ENCODE measurements at regions not wholly inside any gene's neighbourhood (a gene's known extent, or its start where the extent isn't known, plus 50 kb on each side); places are given as distances from the start of the nearest gene placed in this dataset. TPM values are rescaled to one million over a fixed set of nuclear protein-coding genes. Genes with fewer than 3 reads are reported as not detected.
"Not testable (repeated sequence)": the region's sequence is repeated elsewhere in the genome, so short reads cannot be mapped to it uniquely, and the experiment has no call there.

DNA sequence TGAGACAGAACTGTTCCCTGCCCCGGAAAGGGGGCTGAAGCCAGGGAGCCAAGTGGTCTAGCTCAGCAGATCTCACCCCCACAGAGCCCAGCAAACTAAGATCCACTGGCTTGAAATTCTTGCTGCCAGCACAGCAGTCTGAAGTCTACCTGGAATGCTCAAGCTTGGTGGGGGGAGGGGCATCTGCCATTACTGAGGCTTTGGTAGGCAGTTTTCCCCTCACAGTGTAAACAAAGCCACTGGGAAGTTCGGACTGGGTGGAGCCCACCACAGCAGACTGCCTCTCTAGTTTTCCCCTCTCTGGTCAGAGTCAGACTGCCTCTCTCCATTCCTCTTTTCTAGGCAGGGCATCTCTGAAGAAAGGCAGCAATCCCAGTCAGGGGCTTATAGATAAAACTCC lies 68.5 kb upstream of the MAN1A1 start:
- POLR2A ChIA-PET; H3K27me3 Mint-ChIP-seq; intact Hi-C loops (cut with DNase I, micrococcal nuclease); H3K4me1 Mint-ChIP-seq; H3K36me3 Mint-ChIP-seq (ENCODE audit: low read depth); H3K27ac Mint-ChIP-seq; DNase-seq; ATAC-seq; H3K4me3 Mint-ChIP-seq: not testable (repeated sequence)
- CTCF ChIA-PET = interaction anchor here (0.8 kb wide), 1 partner anchor 1160 kb away, joined by 3 read pairs; no protein-coding TSS in a partner anchor
- H3K9me3 Mint-ChIP-seq (ENCODE audit: low read depth) = peaks cover 50% of the 10 kb centered on the region

DNA sequence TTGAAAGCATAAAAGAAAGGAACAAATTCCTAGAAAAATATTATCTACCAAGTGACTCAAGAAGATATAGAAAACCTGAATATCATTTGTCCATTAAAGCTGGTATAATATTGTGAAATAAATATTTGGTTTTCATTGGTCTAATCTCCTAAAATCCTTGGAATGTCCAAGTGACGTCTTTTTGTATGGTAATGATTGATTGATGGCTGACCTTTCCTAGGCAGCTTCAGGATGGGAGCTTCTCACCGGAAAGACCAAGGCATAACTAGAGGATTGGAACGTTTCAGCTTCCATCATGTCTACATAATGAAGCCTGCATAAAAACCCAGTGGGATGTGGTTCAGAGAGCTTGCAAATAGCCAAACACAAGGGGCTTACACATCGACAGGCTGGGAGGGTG lies 57.6 kb upstream of the MAN1A1 start:
- Mint-ChIP-seq H3K27ac (no peak overlapping the region), H3K27me3 (peaks cover 2% of the 10 kb centered on the region), H3K4me1 (no peaks in the 10 kb centered on the region), H3K4me3 (no peak overlapping the region), H3K9me3 (ENCODE audit: low read depth) (peaks cover 12% of the 10 kb centered on the region), H3K36me3 (ENCODE audit: low read depth) (peaks cover 3% of the 10 kb centered on the region)
- POLR2A ChIA-PET = no interaction called here
- ATAC-seq = no peak
- DNase-seq = no peak
- intact Hi-C loops (cut with DNase I, micrococcal nuclease) = no loop called here
- CTCF ChIA-PET = interaction anchor here (1.2 kb wide), 1 partner anchor 20 kb away, joined by 3 read pairs; no protein-coding TSS in a partner anchor

DNA sequence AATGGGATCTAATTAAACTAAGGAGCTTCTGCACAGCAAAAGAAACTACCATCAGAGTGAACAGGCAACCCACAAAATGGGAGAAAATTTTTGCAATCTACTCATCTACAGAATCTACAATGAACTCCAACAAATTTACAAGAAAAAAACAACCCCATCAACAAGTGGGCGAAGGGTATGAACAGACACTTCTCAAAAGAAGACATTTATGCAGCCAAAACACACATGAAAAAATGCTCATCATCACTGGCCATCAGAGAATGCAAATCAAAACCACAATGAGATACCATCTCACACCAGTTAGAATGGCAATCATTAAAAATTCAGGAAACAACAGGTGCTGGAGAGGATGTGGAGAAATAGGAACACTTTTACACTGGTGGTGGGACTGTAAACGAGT lies 55.6 kb upstream of the MAN1A1 start:
- intact Hi-C loops (cut with DNase I, micrococcal nuclease); H3K27me3 Mint-ChIP-seq; H3K36me3 Mint-ChIP-seq (ENCODE audit: low read depth); ATAC-seq; H3K27ac Mint-ChIP-seq; H3K4me1 Mint-ChIP-seq; POLR2A ChIA-PET; DNase-seq; CTCF ChIA-PET; H3K4me3 Mint-ChIP-seq: not testable (repeated sequence)
- H3K9me3 Mint-ChIP-seq (ENCODE audit: low read depth) = peaks cover 13% of the 10 kb centered on the region

Small RNAs in the stretch of these regions (microRNA-seq; reads per million reads assigned to microRNA genes)
- gene MIR3144 (ENCODE audit: borderline replicate concordance) = not detected
